ENCODE measurements at regions not wholly inside any gene's neighbourhood (a gene's known extent, or its start where the extent isn't known, plus 50 kb on each side); places are given as distances from the start of the nearest gene placed in this dataset.

DNA sequence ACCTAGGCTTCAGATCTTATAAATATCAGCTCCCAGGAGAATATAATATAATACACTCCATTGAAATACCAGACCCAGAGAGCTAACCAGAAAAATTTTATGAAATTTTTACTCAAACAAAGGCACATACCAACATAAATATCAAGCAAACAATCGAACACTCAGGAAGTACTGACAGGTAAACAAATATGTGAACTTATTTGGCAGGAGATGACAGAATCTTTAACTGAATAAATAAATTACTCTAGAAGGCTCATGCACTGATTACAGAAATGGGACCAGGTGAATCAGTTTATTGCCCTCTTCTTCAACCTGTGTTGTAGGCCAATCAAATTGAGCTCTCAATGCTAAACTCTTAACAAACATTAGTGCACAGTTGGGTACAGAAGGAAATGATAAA lies 225.2 kb upstream of the PABPC4L start:
- Histone ChIP-seq H2AK5ac (ENCODE audit: low read length) (no peak overlapping the region), H3K23ac (ENCODE audit: low read length) (no peak overlapping the region), H3K4me2 (ENCODE audit: low read length) (no peak overlapping the region), H3K27ac (ENCODE audit: low read depth, low read length) (no peak overlapping the region), H3K4ac (ENCODE audit: low read depth, low read length) (no peak overlapping the region), H3K9ac (ENCODE audit: low read length) (no peak overlapping the region), H2BK5ac (ENCODE audit: low read length) (no peak overlapping the region), H3K18ac (ENCODE audit: low read length) (no peak overlapping the region), H3K56ac (ENCODE audit: low read length) (no peak overlapping the region), H3K79me1 (ENCODE audit: low read length) (no peaks in the 10 kb centered on the region), H2BK15ac (replicated peaks; ENCODE audit: low read depth) (no peak overlapping the region), H3K36me3 (ENCODE audit: control insufficient read depth, insufficient read depth, low read length) (no peaks in the 10 kb centered on the region), H3K79me2 (ENCODE audit: control insufficient read depth, insufficient read depth, low read length) (no peaks in the 10 kb centered on the region), H4K8ac (ENCODE audit: low read depth, low read length) (no peak overlapping the region), H4K5ac (ENCODE audit: low read length) (no peak overlapping the region), H3K27me3 (ENCODE audit: insufficient read depth, low read length, poor library complexity) (no peaks in the 10 kb centered on the region), H3K4me1 (ENCODE audit: control insufficient read depth, low read depth, low read length) (no peaks in the 10 kb centered on the region), H2BK120ac (ENCODE audit: low read depth, low read length) (no peak overlapping the region), H3K4me3 (ENCODE audit: low read length) (no peak overlapping the region)
- no CpG with 5 or more reads among the region's 1 CpG for WGBS (ENCODE audit: extremely low coverage, insufficient coverage, low lambda C conversion rate)
- DNase-seq = no peak

GRCh38 chr4:134425756-134426155 lies 224.2 kb upstream of the PABPC4L start:
- WGBS (ENCODE audit: extremely low coverage, insufficient coverage, low lambda C conversion rate) = no CpG with 5 or more reads among the region's 3 CpGs
- Histone ChIP-seq H3K27ac (ENCODE audit: low read depth, low read length) (no peak overlapping the region), H3K56ac (ENCODE audit: low read length) (no peak overlapping the region)

DNA sequence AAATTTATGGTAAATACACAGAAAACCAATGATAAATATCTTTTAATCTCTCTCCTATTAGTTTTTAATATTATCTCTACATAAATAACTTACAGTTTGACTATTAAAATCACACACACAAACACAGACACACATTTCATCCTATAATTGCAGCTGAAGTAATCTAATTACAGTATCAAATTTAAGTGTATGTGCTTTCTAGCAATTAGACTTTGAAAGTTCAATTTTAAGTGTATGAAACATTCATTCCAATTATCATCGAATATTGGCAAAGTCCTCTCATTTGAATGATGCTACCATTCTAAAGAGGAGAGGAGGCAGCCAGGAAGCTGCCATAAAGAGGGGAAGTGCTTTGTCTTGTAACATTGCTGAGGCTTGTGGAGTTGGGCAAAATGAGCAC lies 221.2 kb upstream of the PABPC4L start:
- Histone ChIP-seq H3K36me3 (ENCODE audit: control insufficient read depth, insufficient read depth, low read length) (no peaks in the 10 kb centered on the region), H3K27ac (ENCODE audit: low read depth, low read length) (no peak overlapping the region)
- WGBS (ENCODE audit: extremely low coverage, insufficient coverage, low lambda C conversion rate) = no CpG with 5 or more reads among the region's 1 CpG

More at GRCh38 chr4:134425756-134426155, 224.2 kb upstream of the PABPC4L start:
- H2BK120ac ChIP-seq (ENCODE audit: low read depth, low read length) = no peak overlapping the region
- no peak overlapping the region for H3K4me3 ChIP-seq (ENCODE audit: low read length)
- H3K79me2 ChIP-seq (ENCODE audit: control insufficient read depth, insufficient read depth, low read length) = no peaks in the 10 kb centered on the region
- H2AK5ac ChIP-seq (ENCODE audit: low read length) = no peak overlapping the region
- H3K23ac ChIP-seq (ENCODE audit: low read length) = no peak overlapping the region
- H3K4me2 ChIP-seq (ENCODE audit: low read length) = no peak overlapping the region
- DNase-seq = no peak
- no peak overlapping the region for H2BK5ac ChIP-seq (ENCODE audit: low read length)
- H2BK15ac ChIP-seq (replicated peaks; ENCODE audit: low read depth) = no peak overlapping the region
- H4K8ac ChIP-seq (ENCODE audit: low read depth, low read length) = no peak overlapping the region
- no peaks in the 10 kb centered on the region for H3K36me3 ChIP-seq (ENCODE audit: control insufficient read depth, insufficient read depth, low read length)
- no peaks in the 10 kb centered on the region for H3K4me1 ChIP-seq (ENCODE audit: control insufficient read depth, low read depth, low read length)
- H3K9ac ChIP-seq (ENCODE audit: low read length) = no peak overlapping the region
- no peaks in the 10 kb centered on the region for H3K79me1 ChIP-seq (ENCODE audit: low read length)
- no peaks in the 10 kb centered on the region for H3K27me3 ChIP-seq (ENCODE audit: insufficient read depth, low read length, poor library complexity)
- H4K5ac ChIP-seq (ENCODE audit: low read length) = no peak overlapping the region
- no peak overlapping the region for H3K18ac ChIP-seq (ENCODE audit: low read length)
- H3K4ac ChIP-seq (ENCODE audit: low read depth, low read length) = no peak overlapping the region

DNA sequence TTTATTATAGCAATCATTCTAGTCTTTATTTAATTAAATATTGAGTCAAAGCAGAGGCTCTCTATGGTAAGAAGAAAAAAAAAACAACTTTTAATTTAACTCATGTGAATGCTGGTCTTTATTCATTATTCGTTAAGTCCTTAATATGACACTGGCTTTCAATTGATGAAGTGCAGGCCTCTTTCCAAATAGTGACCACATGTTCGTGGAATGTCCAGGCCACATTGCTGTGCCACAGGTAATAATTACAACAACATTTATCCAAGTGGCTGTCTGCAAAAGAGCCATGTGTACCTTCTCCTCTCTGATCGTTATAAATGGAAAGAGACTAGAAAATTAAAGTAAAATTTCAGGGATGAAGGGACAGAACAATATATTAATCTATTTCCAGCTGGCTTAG lies 220.1 kb upstream of the PABPC4L start:
- WGBS (ENCODE audit: extremely low coverage, insufficient coverage, low lambda C conversion rate) = no CpG with 5 or more reads among the region's 3 CpGs
- H2BK15ac ChIP-seq (replicated peaks; ENCODE audit: low read depth) = no peak overlapping the region

More for the DNA sequence above, 221.2 kb upstream of the PABPC4L start:
- Histone ChIP-seq H3K27me3 (ENCODE audit: insufficient read depth, low read length, poor library complexity) (no peaks in the 10 kb centered on the region), H4K8ac (ENCODE audit: low read depth, low read length) (no peak overlapping the region), H3K9ac (ENCODE audit: low read length) (no peak overlapping the region), H4K5ac (ENCODE audit: low read length) (no peak overlapping the region), H2BK120ac (ENCODE audit: low read depth, low read length) (no peak overlapping the region), H2AK5ac (ENCODE audit: low read length) (no peak overlapping the region), H3K4me1 (ENCODE audit: control insufficient read depth, low read depth, low read length) (no peaks in the 10 kb centered on the region), H3K23ac (ENCODE audit: low read length) (no peak overlapping the region), H3K4me2 (ENCODE audit: low read length) (no peak overlapping the region), H3K79me2 (ENCODE audit: control insufficient read depth, insufficient read depth, low read length) (no peaks in the 10 kb centered on the region), H3K79me1 (ENCODE audit: low read length) (no peaks in the 10 kb centered on the region), H2BK15ac (replicated peaks; ENCODE audit: low read depth) (no peak overlapping the region), H3K18ac (ENCODE audit: low read length) (no peak overlapping the region), H3K56ac (ENCODE audit: low read length) (no peak overlapping the region), H2BK5ac (ENCODE audit: low read length) (no peak overlapping the region), H3K4ac (ENCODE audit: low read depth, low read length) (no peak overlapping the region), H3K4me3 (ENCODE audit: low read length) (no peak overlapping the region)
- no peak for DNase-seq

DNA sequence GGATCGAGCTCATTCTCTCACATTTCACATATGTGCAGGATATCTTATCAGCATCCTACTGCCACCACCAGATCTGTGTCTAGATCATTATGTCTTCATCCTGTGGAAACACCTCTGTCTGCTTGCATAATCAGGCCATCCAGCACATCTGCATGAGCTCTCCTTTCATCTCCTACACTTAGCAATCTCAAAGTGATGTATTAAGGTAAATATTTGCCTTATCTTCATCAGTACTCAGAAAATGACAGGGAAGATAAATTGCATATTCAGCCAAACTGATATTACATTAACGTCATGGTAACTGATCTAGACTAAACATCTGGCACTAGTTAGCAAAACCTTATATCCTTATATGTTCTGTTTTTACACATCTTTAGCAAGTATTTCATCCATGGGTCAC lies 207.3 kb upstream of the PABPC4L start:
- WGBS (ENCODE audit: extremely low coverage, insufficient coverage, low lambda C conversion rate) = no CpG with 5 or more reads among the region's 2 CpGs
- Histone ChIP-seq H3K79me2 (ENCODE audit: control insufficient read depth, insufficient read depth, low read length) (no peaks in the 10 kb centered on the region), H2BK5ac (ENCODE audit: low read length) (no peak overlapping the region), H3K9ac (ENCODE audit: low read length) (no peak overlapping the region), H3K4ac (ENCODE audit: low read depth, low read length) (no peak overlapping the region), H3K4me2 (ENCODE audit: low read length) (no peak overlapping the region), H2BK15ac (replicated peaks; ENCODE audit: low read depth) (no peak overlapping the region), H3K27me3 (ENCODE audit: insufficient read depth, low read length, poor library complexity) (no peaks in the 10 kb centered on the region), H4K8ac (ENCODE audit: low read depth, low read length) (no peak overlapping the region), H3K4me1 (ENCODE audit: control insufficient read depth, low read depth, low read length) (no peaks in the 10 kb centered on the region), H2AK5ac (ENCODE audit: low read length) (no peak overlapping the region), H3K4me3 (ENCODE audit: low read length) (no peak overlapping the region), H3K79me1 (ENCODE audit: low read length) (no peaks in the 10 kb centered on the region), H3K56ac (ENCODE audit: low read length) (no peak overlapping the region), H3K36me3 (ENCODE audit: control insufficient read depth, insufficient read depth, low read length) (no peaks in the 10 kb centered on the region), H3K27ac (ENCODE audit: low read depth, low read length) (no peak overlapping the region), H2BK120ac (ENCODE audit: low read depth, low read length) (no peak overlapping the region), H3K18ac (ENCODE audit: low read length) (no peak overlapping the region), H3K23ac (ENCODE audit: low read length) (no peak overlapping the region), H4K5ac (ENCODE audit: low read length) (no peak overlapping the region)
- DNase-seq = peak; percentile 58

More for the DNA sequence above, 220.1 kb upstream of the PABPC4L start:
- Histone ChIP-seq H3K27me3 (ENCODE audit: insufficient read depth, low read length, poor library complexity) (no peaks in the 10 kb centered on the region), H3K4me3 (ENCODE audit: low read length) (no peak overlapping the region), H3K56ac (ENCODE audit: low read length) (no peak overlapping the region), H3K36me3 (ENCODE audit: control insufficient read depth, insufficient read depth, low read length) (no peaks in the 10 kb centered on the region), H4K8ac (ENCODE audit: low read depth, low read length) (no peak overlapping the region), H4K5ac (ENCODE audit: low read length) (no peak overlapping the region), H2AK5ac (ENCODE audit: low read length) (no peak overlapping the region), H2BK120ac (ENCODE audit: low read depth, low read length) (no peak overlapping the region), H3K4me2 (ENCODE audit: low read length) (no peak overlapping the region), H2BK5ac (ENCODE audit: low read length) (no peak overlapping the region), H3K4ac (ENCODE audit: low read depth, low read length) (no peak overlapping the region), H3K23ac (ENCODE audit: low read length) (no peak overlapping the region), H3K9ac (ENCODE audit: low read length) (no peak overlapping the region), H3K18ac (ENCODE audit: low read length) (no peak overlapping the region), H3K4me1 (ENCODE audit: control insufficient read depth, low read depth, low read length) (no peaks in the 10 kb centered on the region), H3K79me1 (ENCODE audit: low read length) (no peaks in the 10 kb centered on the region), H3K27ac (ENCODE audit: low read depth, low read length) (no peak overlapping the region), H3K79me2 (ENCODE audit: control insufficient read depth, insufficient read depth, low read length) (no peaks in the 10 kb centered on the region)
- no peak for DNase-seq

DNA sequence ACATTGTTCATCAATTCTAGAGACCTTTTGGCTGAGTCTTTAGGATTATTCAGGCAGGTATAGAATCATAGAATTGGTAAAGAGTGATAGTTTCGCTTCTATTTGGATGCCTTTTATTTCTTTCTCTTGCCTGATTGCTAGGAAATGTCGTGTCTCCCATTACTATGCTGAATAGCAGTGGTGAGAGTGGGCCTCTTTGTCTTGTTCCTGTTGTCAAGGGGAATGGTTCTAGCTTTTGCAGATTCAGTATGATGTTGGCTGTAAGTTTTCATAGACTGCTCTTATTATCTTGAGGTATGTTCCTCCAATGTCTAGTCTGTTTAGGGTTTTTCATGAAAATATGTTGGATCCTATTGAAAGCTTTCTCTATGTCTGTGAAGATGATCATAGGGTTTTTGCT lies 200.2 kb upstream of the PABPC4L start:
- H3K4me3 ChIP-seq (ENCODE audit: low read length) = no peak overlapping the region

More for the DNA sequence above, 200.2 kb upstream of the PABPC4L start:
- no peak overlapping the region for H2BK120ac ChIP-seq (ENCODE audit: low read depth, low read length)
- no peaks in the 10 kb centered on the region for H3K79me1 ChIP-seq (ENCODE audit: low read length)
- H4K8ac ChIP-seq (ENCODE audit: low read depth, low read length) = no peak overlapping the region
- H3K79me2 ChIP-seq (ENCODE audit: control insufficient read depth, insufficient read depth, low read length) = no peaks in the 10 kb centered on the region
- no CpG with 5 or more reads among the region's 2 CpGs for WGBS (ENCODE audit: extremely low coverage, insufficient coverage, low lambda C conversion rate)
- no peak for DNase-seq
- H3K56ac ChIP-seq (ENCODE audit: low read length) = no peak overlapping the region
- no peak overlapping the region for H3K18ac ChIP-seq (ENCODE audit: low read length)
- no peak overlapping the region for H2BK15ac ChIP-seq (replicated peaks; ENCODE audit: low read depth)
- H3K4ac ChIP-seq (ENCODE audit: low read depth, low read length) = no peak overlapping the region
- no peak overlapping the region for H3K23ac ChIP-seq (ENCODE audit: low read length)
- H2BK5ac ChIP-seq (ENCODE audit: low read length) = no peak overlapping the region
- H3K4me1 ChIP-seq (ENCODE audit: control insufficient read depth, low read depth, low read length) = no peaks in the 10 kb centered on the region
- no peak overlapping the region for H4K5ac ChIP-seq (ENCODE audit: low read length)
- no peak overlapping the region for H2AK5ac ChIP-seq (ENCODE audit: low read length)
- no peaks in the 10 kb centered on the region for H3K36me3 ChIP-seq (ENCODE audit: control insufficient read depth, insufficient read depth, low read length)
- no peaks in the 10 kb centered on the region for H3K27me3 ChIP-seq (ENCODE audit: insufficient read depth, low read length, poor library complexity)
- H3K27ac ChIP-seq (ENCODE audit: low read depth, low read length) = no peak overlapping the region
- no peak overlapping the region for H3K4me2 ChIP-seq (ENCODE audit: low read length)
- no peak overlapping the region for H3K9ac ChIP-seq (ENCODE audit: low read length)
